ENCODE measurements at regions not wholly inside any gene's neighbourhood (a gene's known extent, or its start where the extent isn't known, plus 50 kb on each side); places are given as distances from the start of the nearest gene placed in this dataset.

- ChIA-PET POLR2A (no interaction called here), CTCF (no interaction called here)
- DNase-seq (ENCODE audit: extremely low spot score), result no peak
- no peak for TF ChIP-seq ARNT (IDR thresholded peaks at IDR 0.05)
- TF ChIP-seq TARDBP (IDR thresholded peaks at IDR 0.05), result no peak
- no peak for TF ChIP-seq PKNOX1 (IDR thresholded peaks at IDR 0.05)
- no peak for TF ChIP-seq HDGF (IDR thresholded peaks at IDR 0.05; ENCODE audit: borderline replicate concordance)
- no peak for TF ChIP-seq FOXK2 (IDR thresholded peaks at IDR 0.05)
Observed at GRCh38 chr17:27404676-27405075, 51.6 kb upstream of the KSR1 start.
